ENCODE measurements at regions not wholly inside any gene's neighbourhood (a gene's known extent, or its start where the extent isn't known, plus 50 kb on each side); places are given as distances from the start of the nearest gene placed in this dataset.

DNA sequence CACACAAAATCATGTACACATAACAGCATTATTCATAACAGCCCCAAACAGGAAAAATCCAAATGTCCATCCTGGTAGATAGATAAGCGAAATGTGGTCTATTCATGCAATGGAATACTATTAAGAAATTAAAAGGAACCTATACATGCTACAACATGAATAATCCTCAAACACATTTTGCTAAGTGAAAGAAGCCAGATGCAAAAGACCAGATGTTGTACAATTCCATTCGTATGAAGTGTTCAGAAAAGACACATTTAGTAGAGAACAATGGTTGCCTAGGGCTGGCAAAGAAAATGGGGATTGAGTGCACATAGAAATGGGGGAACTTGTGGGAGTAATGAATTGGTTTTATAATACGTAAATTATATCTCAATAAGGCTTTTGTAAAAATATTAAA lies 182.3 kb downstream of the EBLN2 start:
- H2AK5ac ChIP-seq (ENCODE audit: insufficient read length, low read length): no peak overlapping the region
- H3K79me2 ChIP-seq (ENCODE audit: insufficient read depth, low read length): no peaks in the 10 kb centered on the region
- H3K27ac Mint-ChIP-seq: no peak overlapping the region
- no peak overlapping the region for H3K4me3 Mint-ChIP-seq
- H3K4me1 Mint-ChIP-seq: no peaks in the 10 kb centered on the region
- H3K4ac ChIP-seq (ENCODE audit: low read depth, low read length): no peak overlapping the region
- no peak overlapping the region for H3T11ph ChIP-seq (ENCODE audit: low read length)
- no peak overlapping the region for H4K5ac ChIP-seq (ENCODE audit: insufficient read length, low read depth, low read length)
- no peak overlapping the region for H4K91ac ChIP-seq (ENCODE audit: insufficient read length, low read depth, low read length)
- no peaks in the 10 kb centered on the region for H3K27me3 Mint-ChIP-seq (ENCODE audit: low read depth)
- H4K20me1 ChIP-seq (ENCODE audit: control insufficient read depth, insufficient read depth, insufficient read length): no peaks in the 10 kb centered on the region
- no peaks in the 10 kb centered on the region for H3K27me3 ChIP-seq (ENCODE audit: insufficient read depth, low read length)
- no peaks in the 10 kb centered on the region for H3K23me2 ChIP-seq (ENCODE audit: insufficient read length, low read depth, low read length, poor library complexity, severe bottlenecking)
- H2BK5ac ChIP-seq (ENCODE audit: insufficient read length, low read length): no peak overlapping the region
- DNase-seq: no peak
- WGBS (ENCODE audit: extremely low coverage, insufficient read length, low lambda C conversion rate): no CpG with 5 or more reads among the region's 3 CpGs
- H2BK20ac ChIP-seq (ENCODE audit: low read depth, low read length, poor library complexity, severe bottlenecking): no peak overlapping the region
- no peak overlapping the region for H2BK120ac ChIP-seq (ENCODE audit: low read depth, low read length, poor library complexity, severe bottlenecking)
- H3K27ac ChIP-seq (ENCODE audit: insufficient read length, low read depth, low read length): no peak overlapping the region
- H3K4me1 ChIP-seq (ENCODE audit: insufficient read depth, low read length): no peaks in the 10 kb centered on the region
- no peak overlapping the region for H3K56ac ChIP-seq (ENCODE audit: insufficient read length, low read depth, low read length)
- no peaks in the 10 kb centered on the region; a peak in 1 of 5 replicates for H3K9me3 Mint-ChIP-seq
- H2BK12ac ChIP-seq (ENCODE audit: insufficient read length, low read depth, low read length): no peak overlapping the region
- no peaks in the 10 kb centered on the region for H3K9me3 ChIP-seq (ENCODE audit: control insufficient read depth, low read depth, low read length)
- H3K23ac ChIP-seq (ENCODE audit: insufficient read length, low read depth, low read length): no peak overlapping the region
- TF ChIP-seq, protein P1, sequence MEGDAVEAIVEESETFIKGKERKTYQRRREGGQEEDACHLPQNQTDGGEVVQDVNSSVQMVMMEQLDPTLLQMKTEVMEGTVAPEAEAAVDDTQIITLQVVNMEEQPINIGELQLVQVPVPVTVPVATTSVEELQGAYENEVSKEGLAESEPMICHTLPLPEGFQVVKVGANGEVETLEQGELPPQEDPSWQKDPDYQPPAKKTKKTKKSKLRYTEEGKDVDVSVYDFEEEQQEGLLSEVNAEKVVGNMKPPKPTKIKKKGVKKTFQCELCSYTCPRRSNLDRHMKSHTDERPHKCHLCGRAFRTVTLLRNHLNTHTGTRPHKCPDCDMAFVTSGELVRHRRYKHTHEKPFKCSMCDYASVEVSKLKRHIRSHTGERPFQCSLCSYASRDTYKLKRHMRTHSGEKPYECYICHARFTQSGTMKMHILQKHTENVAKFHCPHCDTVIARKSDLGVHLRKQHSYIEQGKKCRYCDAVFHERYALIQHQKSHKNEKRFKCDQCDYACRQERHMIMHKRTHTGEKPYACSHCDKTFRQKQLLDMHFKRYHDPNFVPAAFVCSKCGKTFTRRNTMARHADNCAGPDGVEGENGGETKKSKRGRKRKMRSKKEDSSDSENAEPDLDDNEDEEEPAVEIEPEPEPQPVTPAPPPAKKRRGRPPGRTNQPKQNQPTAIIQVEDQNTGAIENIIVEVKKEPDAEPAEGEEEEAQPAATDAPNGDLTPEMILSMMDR (conservative IDR thresholded peaks at IDR 0.05): no peak
- H2BK15ac ChIP-seq (ENCODE audit: low read depth, low read length): no peak overlapping the region
- H3K36me3 Mint-ChIP-seq (ENCODE audit: insufficient read depth in 1 of 3, low read depth in 3 of 3): no peaks in the 10 kb centered on the region
- H3K9ac ChIP-seq (ENCODE audit: extremely low read depth, insufficient read length, low read length): no peak overlapping the region
- no peak overlapping the region for H3K4me2 ChIP-seq (ENCODE audit: insufficient read depth, insufficient read length, low read length)
- H3K14ac ChIP-seq (ENCODE audit: insufficient read depth, low read length): no peak overlapping the region
- no peak overlapping the region for H3K18ac ChIP-seq (ENCODE audit: insufficient read length, low read depth, low read length)
- no peak overlapping the region for H2AFZ ChIP-seq (ENCODE audit: low read length)
- H3K79me1 ChIP-seq (ENCODE audit: insufficient read depth, low read depth, low read length, poor library complexity, severe bottlenecking): no peaks in the 10 kb centered on the region
- H4K8ac ChIP-seq (replicated peaks; ENCODE audit: insufficient read length, low read depth, low read length): no peak overlapping the region
